ENCODE measurements at regions not wholly inside any gene's neighbourhood (a gene's known extent, or its start where the extent isn't known, plus 50 kb on each side); places are given as distances from the start of the nearest gene placed in this dataset.
A peak's percentile ranks its signal among the peaks of the same experiment; 100 is the strongest.

DNA sequence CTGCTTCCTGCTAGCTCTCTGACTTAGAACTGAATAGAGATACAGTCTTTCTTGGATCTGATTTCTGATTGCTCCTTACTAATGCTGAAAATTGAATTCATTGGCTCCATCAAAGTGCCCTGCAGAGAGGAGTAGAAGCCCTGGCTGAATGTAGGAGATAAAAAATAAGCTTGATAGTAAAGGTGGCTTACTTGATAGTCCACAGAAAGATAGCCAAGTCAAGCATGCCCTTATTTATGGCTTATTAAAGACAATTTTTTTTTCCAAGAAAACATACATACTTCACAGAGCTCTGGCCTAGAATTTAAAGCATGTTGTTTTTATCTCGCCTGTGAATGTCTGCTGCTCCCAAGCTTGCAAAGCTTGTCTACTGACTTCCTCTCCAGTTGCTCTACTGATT, 124.6 kb upstream of the CADPS start:
- WGBS, 2 experiments (ENCODE audit: insufficient coverage in 2 of 2) = no CpG with 5 or more reads among the region's 1 CpG
- no peaks in the 10 kb centered on the region for H3K9me3 ChIP-seq (ENCODE audit: control insufficient read depth, low read length)

DNA sequence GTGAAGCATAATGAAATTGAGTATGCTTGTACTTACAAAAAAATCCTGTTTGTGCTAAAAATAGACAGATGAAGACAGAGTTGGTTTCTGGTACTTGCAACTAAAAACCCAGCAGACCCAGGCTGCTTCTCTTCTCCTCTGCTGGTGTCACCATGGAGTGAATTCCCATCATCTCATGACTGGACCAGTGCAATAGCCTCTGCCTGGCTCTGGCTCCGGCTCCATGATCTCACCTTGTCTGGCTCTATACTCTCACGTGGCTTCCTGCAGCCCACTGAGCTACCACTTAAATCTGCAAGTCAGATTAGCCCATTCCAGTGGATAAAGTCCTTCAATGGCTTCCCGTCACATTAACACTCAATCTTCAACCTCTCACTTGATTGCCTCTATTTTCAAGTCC, 129.2 kb upstream of the CADPS start:
- no peak overlapping the region for H3K4me3 ChIP-seq (ENCODE audit: extremely low read depth, insufficient read depth, low read length, poor library complexity, severe bottlenecking)
- no peaks in the 10 kb centered on the region for H3K36me3 ChIP-seq (ENCODE audit: control insufficient read depth, insufficient read depth, low read length)
- H3K9me3 ChIP-seq (ENCODE audit: control insufficient read depth, low read length) = no peaks in the 10 kb centered on the region
- no peaks in the 10 kb centered on the region for H3K4me1 ChIP-seq (ENCODE audit: control insufficient read depth, insufficient read depth, low read length, poor library complexity, severe bottlenecking)
- no peak overlapping the region for H3K27ac ChIP-seq (ENCODE audit: low read depth, low read length, severe bottlenecking)
- 72 to 90% methylated on average over 2 to 3 of the region's 3 CpGs for WGBS, 2 experiments (ENCODE audit: insufficient coverage in 2 of 2)

More for the DNA sequence above, 124.6 kb upstream of the CADPS start:
- Histone ChIP-seq H3K36me3 (ENCODE audit: control insufficient read depth, insufficient read depth, low read length) (no peaks in the 10 kb centered on the region), H3K4me1 (ENCODE audit: control insufficient read depth, insufficient read depth, low read length, poor library complexity, severe bottlenecking) (no peaks in the 10 kb centered on the region), H3K27ac (ENCODE audit: low read depth, low read length, severe bottlenecking) (no peak overlapping the region), H3K4me3 (ENCODE audit: extremely low read depth, insufficient read depth, low read length, poor library complexity, severe bottlenecking) (no peak overlapping the region)

DNA sequence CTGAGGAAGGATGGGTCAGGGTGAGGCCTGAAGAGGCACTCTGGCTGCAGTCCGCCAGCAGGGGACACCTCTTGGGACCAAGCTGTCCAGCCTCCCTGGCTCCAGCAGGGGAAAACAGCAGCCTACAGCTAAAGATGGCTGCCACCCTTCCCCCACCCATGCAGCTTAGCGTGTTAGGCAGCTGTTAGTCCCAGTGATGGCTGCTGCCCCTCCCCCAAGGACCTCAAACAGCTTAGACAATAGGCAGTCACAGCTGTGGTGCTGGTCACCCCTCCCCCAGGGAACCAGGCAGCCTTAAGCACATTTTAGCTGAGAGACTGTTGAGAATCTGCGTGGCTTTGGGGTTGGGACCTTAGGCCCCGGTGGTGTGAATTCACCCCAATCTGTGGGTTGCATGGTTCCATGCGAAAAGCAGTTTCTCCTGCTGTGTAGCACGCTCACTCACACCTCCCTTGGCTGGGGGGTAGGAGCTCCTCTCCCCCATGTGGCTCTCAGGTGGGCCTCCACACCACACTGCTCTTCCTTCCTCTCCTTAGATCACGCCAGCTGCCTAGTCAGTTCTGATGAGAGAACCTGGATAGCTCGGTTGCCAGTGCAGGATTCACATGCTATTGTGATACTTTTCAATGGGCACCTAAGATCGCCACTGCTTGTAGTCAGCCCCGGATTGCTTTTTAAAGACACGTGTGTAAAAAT, 140.5 kb upstream of the CADPS start:
- Histone ChIP-seq H3K27ac (ENCODE audit: low read depth, low read length, severe bottlenecking) (peak overlapping the region; percentile 29), H3K36me3 (ENCODE audit: control insufficient read depth, insufficient read depth, low read length) (no peaks in the 10 kb centered on the region), H3K4me3 (ENCODE audit: extremely low read depth, insufficient read depth, low read length, poor library complexity, severe bottlenecking) (no peak overlapping the region), H3K4me1 (ENCODE audit: control insufficient read depth, insufficient read depth, low read length, poor library complexity, severe bottlenecking) (peaks cover 6% of the 10 kb centered on the region), H3K9me3 (ENCODE audit: control insufficient read depth, low read length) (no peaks in the 10 kb centered on the region)
- WGBS, 2 experiments (ENCODE audit: insufficient coverage in 2 of 2) = 63 to 68% methylated on average over 7 to 8 of the region's 11 CpGs

DNA sequence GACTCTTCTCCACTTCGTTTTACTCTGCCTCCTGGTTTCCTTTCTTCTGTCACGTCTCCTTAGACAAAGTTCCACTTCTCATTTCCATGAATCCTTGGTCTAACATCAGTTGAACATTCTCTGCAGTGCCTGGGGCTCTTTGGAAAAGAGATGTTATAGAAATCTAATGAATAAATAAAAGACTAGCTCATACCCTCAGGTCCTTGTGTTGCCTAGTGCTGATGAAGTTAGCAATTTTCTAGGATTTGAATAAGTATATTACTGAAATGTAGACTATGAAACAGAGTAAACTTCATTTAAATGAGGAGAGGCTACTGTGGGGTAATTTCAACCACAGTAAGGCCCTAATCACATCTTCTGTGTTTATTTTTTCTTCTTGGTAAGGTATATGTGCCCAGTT, 146.9 kb upstream of the CADPS start:
- H3K4me1 ChIP-seq (ENCODE audit: control insufficient read depth, insufficient read depth, low read length, poor library complexity, severe bottlenecking) = no peaks in the 10 kb centered on the region
- H3K27ac ChIP-seq (ENCODE audit: low read depth, low read length, severe bottlenecking) = no peak overlapping the region
- 70 to 77% methylated on average over 1 to 2 of the region's 2 CpGs for WGBS, 2 experiments (ENCODE audit: insufficient coverage in 2 of 2)
- no peaks in the 10 kb centered on the region for H3K36me3 ChIP-seq (ENCODE audit: control insufficient read depth, insufficient read depth, low read length)
- H3K4me3 ChIP-seq (ENCODE audit: extremely low read depth, insufficient read depth, low read length, poor library complexity, severe bottlenecking) = no peak overlapping the region
- no peaks in the 10 kb centered on the region for H3K9me3 ChIP-seq (ENCODE audit: control insufficient read depth, low read length)

DNA sequence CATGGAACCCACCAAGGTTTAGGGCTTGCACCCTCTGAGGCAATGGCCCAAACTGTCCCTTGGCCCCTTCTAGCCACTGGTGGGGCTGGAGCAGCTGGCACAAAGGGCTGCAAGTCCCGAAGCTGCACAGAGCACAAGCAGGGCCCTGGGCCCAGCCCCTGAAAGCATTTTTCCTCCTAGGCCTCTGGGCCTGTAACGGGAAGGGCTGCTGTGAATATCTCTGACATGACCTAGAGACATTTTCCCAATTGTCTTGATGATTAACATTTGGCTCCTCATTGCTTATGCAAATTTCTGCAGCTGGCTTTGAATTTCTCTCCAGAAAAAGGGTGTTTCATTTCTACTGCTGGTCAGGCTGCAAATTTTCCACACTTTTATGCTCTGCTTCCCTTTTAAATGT, 151.5 kb upstream of the CADPS start:
- Histone ChIP-seq H3K27ac (ENCODE audit: low read depth, low read length, severe bottlenecking) (no peak overlapping the region), H3K36me3 (ENCODE audit: control insufficient read depth, insufficient read depth, low read length) (no peaks in the 10 kb centered on the region), H3K9me3 (ENCODE audit: control insufficient read depth, low read length) (no peaks in the 10 kb centered on the region), H3K4me1 (ENCODE audit: control insufficient read depth, insufficient read depth, low read length, poor library complexity, severe bottlenecking) (no peaks in the 10 kb centered on the region), H3K4me3 (ENCODE audit: extremely low read depth, insufficient read depth, low read length, poor library complexity, severe bottlenecking) (no peak overlapping the region)
- 89 to 90% methylated on average over 2 of the region's 2 CpGs for WGBS, 2 experiments (ENCODE audit: insufficient coverage in 2 of 2)

DNA sequence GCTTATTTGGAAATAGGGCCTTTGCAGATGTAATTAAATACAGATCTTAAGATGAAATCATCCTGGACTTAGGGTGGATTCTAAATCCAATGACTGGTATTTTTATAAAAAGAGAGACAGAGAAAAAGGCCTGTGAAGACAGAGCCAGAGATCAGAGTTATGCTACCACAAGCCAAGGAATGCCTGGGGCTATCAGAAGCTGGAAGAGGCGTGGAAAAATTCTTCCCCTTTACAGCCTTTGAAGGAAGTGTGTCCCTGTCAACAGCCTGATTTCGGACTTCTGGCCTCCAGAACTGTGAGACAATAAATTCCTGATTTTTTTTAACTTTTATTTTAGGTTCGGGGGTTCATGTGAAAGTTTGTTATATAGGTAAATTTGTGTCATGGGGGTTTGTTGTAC, 154.1 kb upstream of the CADPS start:
- no peaks in the 10 kb centered on the region for H3K4me1 ChIP-seq (ENCODE audit: control insufficient read depth, insufficient read depth, low read length, poor library complexity, severe bottlenecking)

DNA sequence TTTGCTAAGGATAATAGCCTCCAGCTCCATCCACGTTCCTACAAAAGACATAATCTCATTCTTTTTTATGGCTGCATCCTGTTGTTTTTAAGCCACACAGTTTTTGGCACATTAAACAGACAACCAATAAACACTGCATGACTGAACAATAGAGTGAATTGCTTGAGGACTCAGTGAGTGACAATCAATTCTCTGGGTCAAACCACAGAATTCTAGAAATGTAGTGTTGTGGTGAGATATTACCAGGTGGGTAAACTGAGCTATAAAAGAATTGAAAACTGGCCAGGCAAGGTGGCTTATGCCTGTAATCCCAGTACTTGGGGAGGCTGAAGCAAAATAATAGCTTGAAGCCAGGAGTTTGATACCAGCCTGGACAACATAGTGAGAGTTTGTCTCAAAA, 154.7 kb upstream of the CADPS start:
- Histone ChIP-seq H3K36me3 (ENCODE audit: control insufficient read depth, insufficient read depth, low read length) (no peaks in the 10 kb centered on the region), H3K9me3 (ENCODE audit: control insufficient read depth, low read length) (no peaks in the 10 kb centered on the region), H3K27ac (ENCODE audit: low read depth, low read length, severe bottlenecking) (no peak overlapping the region), H3K4me1 (ENCODE audit: control insufficient read depth, insufficient read depth, low read length, poor library complexity, severe bottlenecking) (no peaks in the 10 kb centered on the region), H3K4me3 (ENCODE audit: extremely low read depth, insufficient read depth, low read length, poor library complexity, severe bottlenecking) (no peak overlapping the region)
- no CpG with 5 or more reads among the region's 1 CpG for WGBS, 2 experiments (ENCODE audit: insufficient coverage in 2 of 2)

More for the DNA sequence above, 154.1 kb upstream of the CADPS start:
- H3K27ac ChIP-seq (ENCODE audit: low read depth, low read length, severe bottlenecking) = no peak overlapping the region
- H3K4me3 ChIP-seq (ENCODE audit: extremely low read depth, insufficient read depth, low read length, poor library complexity, severe bottlenecking) = no peak overlapping the region
- H3K9me3 ChIP-seq (ENCODE audit: control insufficient read depth, low read length) = no peaks in the 10 kb centered on the region
- no peaks in the 10 kb centered on the region for H3K36me3 ChIP-seq (ENCODE audit: control insufficient read depth, insufficient read depth, low read length)
- WGBS, 2 experiments (ENCODE audit: insufficient coverage in 2 of 2) = 90 to 100% methylated on average over 2 of the region's 3 CpGs

DNA sequence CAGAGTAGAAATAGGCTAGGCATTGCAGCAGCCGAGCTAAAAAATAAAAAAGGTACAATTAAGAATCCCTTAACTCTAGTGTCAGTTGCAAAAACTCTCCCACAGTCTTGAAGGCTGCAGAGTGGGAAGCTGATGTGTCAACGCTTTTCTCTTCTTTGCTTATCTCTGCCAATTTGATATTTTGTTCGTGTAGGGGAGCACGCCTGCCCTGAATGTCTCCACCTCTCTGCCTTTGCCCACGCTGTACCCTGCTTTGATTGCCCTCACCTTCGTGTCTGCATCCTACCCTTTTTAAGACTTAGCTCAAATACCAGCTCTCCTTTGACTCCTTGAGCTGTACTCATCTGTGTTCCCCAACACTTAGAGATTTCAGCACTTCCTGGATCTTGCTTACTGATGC, 155.4 kb upstream of the CADPS start:
- no peaks in the 10 kb centered on the region for H3K4me1 ChIP-seq (ENCODE audit: control insufficient read depth, insufficient read depth, low read length, poor library complexity, severe bottlenecking)
- no peak overlapping the region for H3K27ac ChIP-seq (ENCODE audit: low read depth, low read length, severe bottlenecking)
- WGBS, 2 experiments (ENCODE audit: insufficient coverage in 2 of 2) = 80 to 87% methylated on average over 5 to 6 of the region's 6 CpGs
- H3K36me3 ChIP-seq (ENCODE audit: control insufficient read depth, insufficient read depth, low read length) = no peaks in the 10 kb centered on the region
- H3K4me3 ChIP-seq (ENCODE audit: extremely low read depth, insufficient read depth, low read length, poor library complexity, severe bottlenecking) = no peak overlapping the region
- no peaks in the 10 kb centered on the region for H3K9me3 ChIP-seq (ENCODE audit: control insufficient read depth, low read length)

DNA sequence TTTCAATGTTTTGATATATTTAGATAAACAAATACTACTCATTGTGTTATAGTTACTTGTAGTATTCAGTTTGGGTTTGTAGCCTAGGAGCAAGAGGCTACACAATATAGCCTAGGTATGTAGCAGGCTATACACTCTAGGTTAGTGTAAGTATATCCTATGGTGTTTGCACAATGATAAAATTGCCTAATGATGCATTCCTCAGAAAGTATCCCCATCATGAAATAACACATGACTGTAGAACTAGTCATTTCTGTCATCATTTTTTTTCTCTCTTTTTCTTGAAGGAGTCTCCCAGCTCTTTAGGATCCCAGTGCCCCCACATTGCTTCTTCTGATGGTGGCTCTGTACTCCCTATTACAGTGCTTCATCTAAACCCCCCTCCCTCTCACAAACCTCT, 157.7 kb upstream of the CADPS start:
- Histone ChIP-seq H3K4me3 (ENCODE audit: extremely low read depth, insufficient read depth, low read length, poor library complexity, severe bottlenecking) (no peak overlapping the region), H3K27ac (ENCODE audit: low read depth, low read length, severe bottlenecking) (no peak overlapping the region), H3K4me1 (ENCODE audit: control insufficient read depth, insufficient read depth, low read length, poor library complexity, severe bottlenecking) (no peaks in the 10 kb centered on the region), H3K9me3 (ENCODE audit: control insufficient read depth, low read length) (no peaks in the 10 kb centered on the region), H3K36me3 (ENCODE audit: control insufficient read depth, insufficient read depth, low read length) (no peaks in the 10 kb centered on the region)

DNA sequence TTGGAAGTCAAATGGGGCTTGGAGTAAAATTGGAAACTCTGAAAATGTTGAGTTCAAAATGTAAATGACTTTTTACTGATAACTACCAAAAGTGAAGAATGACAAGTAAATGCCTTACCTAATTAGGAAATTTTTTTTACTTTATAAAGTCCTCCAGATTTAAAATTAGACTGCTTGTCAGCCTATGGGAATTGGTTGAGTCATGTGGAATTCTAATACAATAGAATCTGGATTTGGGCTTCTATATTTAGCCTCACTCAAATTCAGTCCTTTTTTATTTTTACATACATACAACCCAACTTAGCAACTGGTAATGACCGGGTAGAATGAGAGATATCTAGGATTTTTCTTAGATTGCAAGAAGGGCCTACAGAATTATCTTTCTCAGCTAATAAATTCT, 158.9 kb upstream of the CADPS start:
- Histone ChIP-seq H3K36me3 (ENCODE audit: control insufficient read depth, insufficient read depth, low read length) (no peaks in the 10 kb centered on the region), H3K4me3 (ENCODE audit: extremely low read depth, insufficient read depth, low read length, poor library complexity, severe bottlenecking) (no peak overlapping the region), H3K4me1 (ENCODE audit: control insufficient read depth, insufficient read depth, low read length, poor library complexity, severe bottlenecking) (no peaks in the 10 kb centered on the region), H3K9me3 (ENCODE audit: control insufficient read depth, low read length) (no peaks in the 10 kb centered on the region), H3K27ac (ENCODE audit: low read depth, low read length, severe bottlenecking) (no peak overlapping the region)
- WGBS, 2 experiments (ENCODE audit: insufficient coverage in 2 of 2) = no CpG with 5 or more reads among the region's 1 CpG

DNA sequence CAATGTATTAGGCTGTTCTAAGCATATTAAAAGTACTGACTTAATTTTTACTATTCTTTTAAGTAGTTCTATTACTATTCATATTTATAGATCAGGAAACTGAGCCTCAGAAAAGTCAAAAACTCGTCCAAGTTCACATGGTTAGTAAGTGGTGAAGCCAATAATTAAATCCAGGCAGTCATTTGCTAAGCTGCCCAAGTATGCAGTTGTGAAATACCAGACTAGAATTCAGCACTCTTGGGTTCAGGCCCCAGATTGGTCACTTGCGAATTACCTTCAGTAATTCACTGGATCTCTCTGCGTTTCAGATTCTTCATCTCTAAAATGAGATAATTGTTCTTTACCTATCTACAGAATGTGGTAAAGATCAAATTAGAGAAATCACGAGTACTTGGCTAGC, 161.9 kb upstream of the CADPS start:
- H3K27ac ChIP-seq (ENCODE audit: low read depth, low read length, severe bottlenecking) = no peak overlapping the region
- H3K4me1 ChIP-seq (ENCODE audit: control insufficient read depth, insufficient read depth, low read length, poor library complexity, severe bottlenecking) = no peaks in the 10 kb centered on the region
- no peak overlapping the region for H3K4me3 ChIP-seq (ENCODE audit: extremely low read depth, insufficient read depth, low read length, poor library complexity, severe bottlenecking)
- no peaks in the 10 kb centered on the region for H3K36me3 ChIP-seq (ENCODE audit: control insufficient read depth, insufficient read depth, low read length)
- H3K9me3 ChIP-seq (ENCODE audit: control insufficient read depth, low read length) = no peaks in the 10 kb centered on the region
- WGBS, 2 experiments (ENCODE audit: insufficient coverage in 2 of 2) = 57 to 78% methylated on average over 1 to 2 of the region's 4 CpGs

Data from mesodermal cell (in vitro differentiated cells).